C4-2B (cell line): ENCODE measurements at regions not wholly inside any gene's neighbourhood (a gene's known extent, or its start where the extent isn't known, plus 50 kb on each side); places are given as distances from the start of the nearest gene placed in this dataset.

Experiments
- CTCF ChIP-seq: fragments of 450-650 bp; conservative IDR thresholded peaks from 2 replicates; pipeline ENCODE4 v1.5.1; 2017; ENCODE audit warnings: mild to moderate bottlenecking
- ZFX ChIP-seq: fragments of 450-650 bp; IDR thresholded peaks from 2 replicates; pipeline ENCODE4 v1.6.1; 2017

GRCh38 chr3:87733671-87734367, 325.0 kb downstream of the CGGBP1 start:
- TF ChIP-seq CTCF (no peak), ZFX (no peak)
